Body of pancreas (tissue), 4 donors: ENCODE measurements at regions not wholly inside any gene's neighbourhood (a gene's known extent, or its start where the extent isn't known, plus 50 kb on each side); places are given as distances from the start of the nearest gene placed in this dataset.

ENCODE experiments used
- CTCF ChIP-seq, 7 experiments: fragments of 450-650 bp in 4 of 7; fragments of 200-600 bp in 3 of 7; sonication (generic) in 3 of 7; IDR thresholded peaks; one replicate each; pipeline ENCODE4 v1.5.1; 2016 to 2019; ENCODE audit warnings: antibody characterized with exemption in 7 of 7
- POLR2A ChIP-seq, 3 donors: fragments of 450-650 bp; IDR thresholded peaks; one replicate each; pipeline ENCODE4 v1.6.1; 2016; ENCODE audit warnings: antibody characterized with exemption in 3 of 3, mild to moderate bottlenecking in 2 of 3

DNA sequence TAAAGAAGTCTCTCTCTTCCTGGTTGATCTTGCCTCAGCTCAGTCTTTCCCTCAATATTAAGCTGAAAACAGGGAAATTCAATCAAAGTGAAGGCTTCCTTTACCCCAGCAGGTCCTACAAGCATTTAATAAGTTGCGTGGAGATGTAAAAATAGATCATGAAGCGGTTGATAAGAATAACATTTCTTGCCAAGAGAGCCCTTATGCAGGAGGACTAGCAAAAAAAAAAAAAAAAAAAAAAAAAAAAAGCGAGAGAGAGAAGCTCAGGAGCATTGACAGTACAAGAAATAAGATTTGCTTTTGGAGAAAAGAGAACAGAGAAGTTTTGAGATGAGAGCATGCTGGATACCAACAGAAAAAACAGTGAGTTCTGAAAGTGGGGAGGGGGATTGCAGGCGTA, 112.2 kb upstream of the CLMP start:
- TF ChIP-seq CTCF (IDR thresholded peaks at IDR 0.05) (no peak), POLR2A (IDR thresholded peaks at IDR 0.05) (no peak)
